ENCODE measurements at regions not wholly inside any gene's neighbourhood (a gene's known extent, or its start where the extent isn't known, plus 50 kb on each side); places are given as distances from the start of the nearest gene placed in this dataset.
"Not testable (repeated sequence)": the region's sequence is repeated elsewhere in the genome, so short reads cannot be mapped to it uniquely, and the experiment has no call there.

- no peaks in the 10 kb centered on the region for H3K36me3 ChIP-seq (ENCODE audit: insufficient read depth, low read length)
- no peak overlapping the region for H3K27ac ChIP-seq (ENCODE audit: low read depth, low read length)
- intact Hi-C loops (cut with micrococcal nuclease), result no loop called here
- H3K4me1 ChIP-seq (ENCODE audit: insufficient read depth, low read length), result no peaks in the 10 kb centered on the region
- H3K4me3 Mint-ChIP-seq, result no peak overlapping the region
- H3K27ac Mint-ChIP-seq, result no peak overlapping the region
- H3K9me3 ChIP-seq (ENCODE audit: control insufficient read depth in 1 of 2, low read length in 2 of 2), result no peaks in the 10 kb centered on the region
- no peaks in the 10 kb centered on the region for H3K36me3 Mint-ChIP-seq
- CTCF ChIA-PET (ENCODE audit: partially characterized antibody), result no interaction called here
- peaks cover 0 to 2% of the 10 kb centered on the region in 2 donors for H3K27me3 Mint-ChIP-seq
- H3K4me1 Mint-ChIP-seq, result peaks cover 0 to 5% (median 0%) of the 10 kb centered on the region in 4 donors
- H3K27me3 ChIP-seq (ENCODE audit: insufficient read depth, low read length), result no peaks in the 10 kb centered on the region
- POLR2A ChIA-PET (ENCODE audit: partially characterized antibody), result no interaction called here
- H3K9me3 Mint-ChIP-seq, result peaks cover 0 to 12% (median 4%) of the 10 kb centered on the region in 8 donors
- no peak overlapping the region for H3K4me3 ChIP-seq (ENCODE audit: low read length in 2 of 2)
- DNase-seq, result no peak
Measured at GRCh38 chr9:16057541-16057940, 504.7 kb downstream of the CCDC171 start.

DNA sequence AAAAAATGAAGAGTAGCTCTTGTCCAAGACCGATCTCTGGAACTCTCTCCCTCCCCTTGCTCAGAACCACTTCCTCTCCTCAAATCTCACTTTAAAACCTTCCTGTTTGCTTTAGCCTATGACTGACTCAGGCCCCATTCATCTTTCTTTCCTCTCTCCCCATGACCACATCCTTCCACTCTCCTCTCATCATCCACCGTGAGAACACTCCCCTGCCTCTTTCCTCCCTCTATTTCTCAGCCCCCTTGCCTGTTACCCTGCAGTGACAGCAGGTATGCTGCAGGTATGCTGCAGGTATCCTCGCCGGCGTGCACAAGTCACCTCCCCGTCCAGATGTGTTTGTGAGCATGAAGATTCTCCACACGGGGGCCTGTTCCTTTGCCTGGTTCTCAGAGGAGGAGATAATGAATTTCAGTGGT is 505.3 kb downstream of the CCDC171 start:
- H3K36me3 Mint-ChIP-seq, result no peaks in the 10 kb centered on the region
- H3K4me3 ChIP-seq (ENCODE audit: low read length in 2 of 2), result no peak overlapping the region
- H3K4me1 ChIP-seq (ENCODE audit: insufficient read depth, low read length), result no peaks in the 10 kb centered on the region
- H3K4me1 Mint-ChIP-seq, result peaks cover 0 to 5% (median 0%) of the 10 kb centered on the region in 4 donors
- no peak overlapping the region for H3K4me3 Mint-ChIP-seq
- ChIA-PET CTCF (ENCODE audit: partially characterized antibody) (no interaction called here), POLR2A (ENCODE audit: partially characterized antibody) (no interaction called here)
- no peak for DNase-seq
- H3K36me3 ChIP-seq (ENCODE audit: insufficient read depth, low read length), result no peaks in the 10 kb centered on the region
- peaks cover 0 to 17% (median 3%) of the 10 kb centered on the region in 8 donors for H3K9me3 Mint-ChIP-seq
- peaks cover 0 to 2% of the 10 kb centered on the region in 2 donors for H3K27me3 Mint-ChIP-seq
- H3K27me3 ChIP-seq (ENCODE audit: insufficient read depth, low read length), result no peaks in the 10 kb centered on the region
- no peaks in the 10 kb centered on the region for H3K9me3 ChIP-seq (ENCODE audit: control insufficient read depth in 1 of 2, low read length in 2 of 2)
- intact Hi-C loops (cut with micrococcal nuclease), result no loop called here
- H3K27ac ChIP-seq (ENCODE audit: low read depth, low read length), result no peak overlapping the region
- H3K27ac Mint-ChIP-seq, result no peak overlapping the region

GRCh38 chr9:16060436-16061129 is 507.7 kb downstream of the CCDC171 start:
- H3K27ac Mint-ChIP-seq, result no peak overlapping the region
- peaks cover 0 to 3% of the 10 kb centered on the region in 2 donors for H3K36me3 Mint-ChIP-seq
- ChIA-PET CTCF (ENCODE audit: partially characterized antibody) (no interaction called here), POLR2A (ENCODE audit: partially characterized antibody) (no interaction called here)
- H3K27me3 Mint-ChIP-seq, result no peaks in the 10 kb centered on the region
- peaks cover 0 to 21% (median 6%) of the 10 kb centered on the region in 8 donors for H3K9me3 Mint-ChIP-seq
- Histone ChIP-seq H3K9me3 (ENCODE audit: control insufficient read depth in 1 of 2, low read length in 2 of 2) (no peaks in the 10 kb centered on the region), H3K27ac (ENCODE audit: low read depth, low read length) (no peak overlapping the region), H3K36me3 (ENCODE audit: insufficient read depth, low read length) (no peaks in the 10 kb centered on the region), H3K4me1 (ENCODE audit: insufficient read depth, low read length) (no peaks in the 10 kb centered on the region), H3K27me3 (ENCODE audit: insufficient read depth, low read length) (no peaks in the 10 kb centered on the region), H3K4me3 (ENCODE audit: low read length in 2 of 2) (no peak overlapping the region)
- no peak overlapping the region for H3K4me3 Mint-ChIP-seq
- intact Hi-C loops (cut with micrococcal nuclease), result no loop called here
- no peak for DNase-seq
- H3K4me1 Mint-ChIP-seq, result peaks cover 0 to 5% (median 0%) of the 10 kb centered on the region in 4 donors

DNA sequence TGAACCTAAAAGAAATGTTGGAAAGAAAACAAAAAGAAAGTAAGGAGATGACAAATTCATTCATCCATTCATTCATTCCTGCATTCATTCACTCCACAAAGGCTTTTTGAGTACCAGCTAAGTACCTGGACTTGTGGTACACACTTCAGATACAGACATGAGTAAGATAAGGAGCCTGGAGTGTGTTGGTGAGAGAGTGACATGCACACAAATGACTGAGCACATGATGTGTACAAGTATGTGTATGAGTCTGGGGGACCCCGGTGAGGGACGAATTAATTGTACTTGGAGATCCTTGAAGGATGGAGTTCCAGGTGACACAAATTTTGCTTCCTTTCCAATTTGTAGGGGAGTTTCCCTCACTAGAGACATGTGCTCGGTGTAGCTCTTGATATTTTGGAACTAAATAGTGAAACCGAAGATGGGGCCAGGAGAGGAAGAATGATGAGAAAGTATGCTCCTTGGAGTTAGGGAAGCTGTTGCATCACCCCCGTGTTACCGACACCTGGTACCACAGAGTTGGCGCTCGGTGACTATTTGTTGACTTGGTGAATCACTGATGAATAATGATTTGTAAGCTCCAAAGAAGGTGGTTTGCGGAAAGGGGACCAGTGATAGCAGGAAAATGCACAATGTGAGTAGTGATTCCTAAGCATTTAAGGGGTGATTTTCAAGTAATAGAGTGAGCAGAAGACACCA is 509.8 kb downstream of the CCDC171 start:
- H3K9me3 Mint-ChIP-seq, result peaks cover 0 to 21% (median 6%) of the 10 kb centered on the region in 8 donors
- Histone ChIP-seq H3K36me3 (ENCODE audit: insufficient read depth, low read length) (no peaks in the 10 kb centered on the region), H3K27me3 (ENCODE audit: insufficient read depth, low read length) (no peaks in the 10 kb centered on the region), H3K27ac (ENCODE audit: low read depth, low read length) (no peak overlapping the region), H3K4me3 (ENCODE audit: low read length in 2 of 2) (no peak overlapping the region), H3K4me1 (ENCODE audit: insufficient read depth, low read length) (no peaks in the 10 kb centered on the region), H3K9me3 (ENCODE audit: control insufficient read depth in 1 of 2, low read length in 2 of 2) (no peaks in the 10 kb centered on the region)
- intact Hi-C loops (cut with micrococcal nuclease), result no loop called here
- POLR2A ChIA-PET (ENCODE audit: partially characterized antibody), result no interaction called here
- no peaks in the 10 kb centered on the region for H3K27me3 Mint-ChIP-seq
- peaks cover 0 to 3% of the 10 kb centered on the region in 2 donors for H3K36me3 Mint-ChIP-seq
- CTCF ChIA-PET (ENCODE audit: partially characterized antibody), result no interaction called here
- H3K4me1 Mint-ChIP-seq, result peaks cover 0 to 5% (median 0%) of the 10 kb centered on the region in 4 donors
- no peak overlapping the region for H3K27ac Mint-ChIP-seq
- no peak overlapping the region for H3K4me3 Mint-ChIP-seq
- DNase-seq, result no peak

DNA sequence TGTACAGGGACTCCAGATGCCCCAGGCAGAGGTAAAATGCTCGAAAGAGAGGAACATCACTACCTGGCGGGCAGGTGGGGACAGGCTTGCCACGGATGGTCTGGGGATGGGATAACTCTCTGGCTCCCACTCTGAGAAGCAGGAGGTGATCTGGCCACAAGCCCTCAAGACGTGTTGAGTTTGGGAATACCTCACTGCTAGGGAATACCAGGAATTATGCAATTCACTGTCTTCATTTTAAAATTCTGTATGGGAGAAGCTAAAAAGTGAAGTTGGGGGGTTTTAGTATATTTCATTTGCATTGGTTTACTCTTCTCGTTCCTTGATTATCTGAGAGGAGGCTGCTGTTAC is 510.4 kb downstream of the CCDC171 start:
- POLR2A ChIA-PET (ENCODE audit: partially characterized antibody), result no interaction called here
- H3K36me3 ChIP-seq (ENCODE audit: insufficient read depth, low read length), result no peaks in the 10 kb centered on the region
- H3K27me3 ChIP-seq (ENCODE audit: insufficient read depth, low read length), result no peaks in the 10 kb centered on the region
- H3K4me3 ChIP-seq (ENCODE audit: low read length in 2 of 2), result no peak overlapping the region
- Mint-ChIP-seq H3K4me3 (no peak overlapping the region), H3K27ac (no peak overlapping the region), H3K36me3 (peaks cover 0 to 3% of the 10 kb centered on the region in 2 donors), H3K9me3 (peaks cover 0 to 18% (median 7%) of the 10 kb centered on the region in 8 donors), H3K4me1 (peaks cover 0 to 2% (median 0%) of the 10 kb centered on the region in 4 donors), H3K27me3 (no peaks in the 10 kb centered on the region)
- CTCF ChIA-PET (ENCODE audit: partially characterized antibody), result no interaction called here
- DNase-seq, result no peak
- intact Hi-C loops (cut with micrococcal nuclease), result no loop called here
- no peak overlapping the region for H3K27ac ChIP-seq (ENCODE audit: low read depth, low read length)
- H3K4me1 ChIP-seq (ENCODE audit: insufficient read depth, low read length), result no peaks in the 10 kb centered on the region
- no peaks in the 10 kb centered on the region for H3K9me3 ChIP-seq (ENCODE audit: control insufficient read depth in 1 of 2, low read length in 2 of 2)

GRCh38 chr9:16064771-16065170 is 511.9 kb downstream of the CCDC171 start:
- Histone ChIP-seq H3K27me3 (ENCODE audit: insufficient read depth, low read length) (no peaks in the 10 kb centered on the region), H3K36me3 (ENCODE audit: insufficient read depth, low read length) (no peaks in the 10 kb centered on the region), H3K9me3 (ENCODE audit: control insufficient read depth in 1 of 2, low read length in 2 of 2) (no peaks in the 10 kb centered on the region), H3K4me3 (ENCODE audit: low read length in 2 of 2) (no peak overlapping the region), H3K4me1 (ENCODE audit: insufficient read depth, low read length) (no peaks in the 10 kb centered on the region), H3K27ac (ENCODE audit: low read depth, low read length) (no peak overlapping the region)
- Mint-ChIP-seq H3K4me3 (no peak overlapping the region), H3K4me1 (no peaks in the 10 kb centered on the region), H3K9me3 (peaks cover 2 to 23% (median 7%) of the 10 kb centered on the region in 8 donors), H3K27me3 (no peaks in the 10 kb centered on the region), H3K36me3 (peaks cover 0 to 3% of the 10 kb centered on the region in 2 donors), H3K27ac (no peak overlapping the region)
- POLR2A ChIA-PET (ENCODE audit: partially characterized antibody), result no interaction called here
- CTCF ChIA-PET (ENCODE audit: partially characterized antibody), result no interaction called here
- intact Hi-C loops (cut with micrococcal nuclease), result no loop called here
- no peak for DNase-seq

- H3K27me3 Mint-ChIP-seq; H3K36me3 Mint-ChIP-seq; intact Hi-C loops (cut with micrococcal nuclease); H3K27ac Mint-ChIP-seq; CTCF ChIA-PET (ENCODE audit: partially characterized antibody); H3K4me1 ChIP-seq (ENCODE audit: insufficient read depth, low read length); H3K4me3 Mint-ChIP-seq; H3K4me3 ChIP-seq (ENCODE audit: low read length in 2 of 2); H3K9me3 ChIP-seq (ENCODE audit: control insufficient read depth in 1 of 2, low read length in 2 of 2); H3K36me3 ChIP-seq (ENCODE audit: insufficient read depth, low read length); POLR2A ChIA-PET (ENCODE audit: partially characterized antibody); H3K27ac ChIP-seq (ENCODE audit: low read depth, low read length); DNase-seq; H3K27me3 ChIP-seq (ENCODE audit: insufficient read depth, low read length); H3K4me1 Mint-ChIP-seq: not testable (repeated sequence)
- peaks cover 2 to 21% (median 5%) of the 10 kb centered on the region in 8 donors for H3K9me3 Mint-ChIP-seq
Measured at GRCh38 chr9:16066201-16066600, 513.4 kb downstream of the CCDC171 start.
